Ectodermal cell (in vitro differentiated cells): ENCODE measurements at regions not wholly inside any gene's neighbourhood (a gene's known extent, or its start where the extent isn't known, plus 50 kb on each side); places are given as distances from the start of the nearest gene placed in this dataset.

ENCODE experiments used
- H3K27ac ChIP-seq: 2 replicates; pipeline ENCODE4 v1.7.0; 2013; ENCODE audit warnings: mild to moderate bottlenecking, low read depth, low read length; ENCODE audit not compliant: insufficient read depth, poor library complexity, severe bottlenecking
- H3K27me3 ChIP-seq: 2 replicates; pipeline ENCODE4 v1.7.0; 2013; ENCODE audit warnings: mild to moderate bottlenecking, low read length; ENCODE audit not compliant: insufficient read depth, control insufficient read depth, poor library complexity, severe bottlenecking
- H3K36me3 ChIP-seq: one replicate; pipeline ENCODE4 v1.7.0; 2013; ENCODE audit warnings: low read length; ENCODE audit not compliant: control insufficient read depth, insufficient read depth
- H3K4me1 ChIP-seq: one replicate; pipeline ENCODE4 v1.7.0; 2013; ENCODE audit warnings: low read length; ENCODE audit not compliant: control insufficient read depth, insufficient read depth
- H3K4me3 ChIP-seq: 2 replicates; pipeline ENCODE4 v1.7.0; 2013; ENCODE audit warnings: low read depth, low read length, control low read depth; ENCODE audit not compliant: insufficient read depth
- H3K9me3 ChIP-seq: 2 replicates; pipeline ENCODE4 v1.7.0; 2013; ENCODE audit warnings: mild to moderate bottlenecking, low read length, moderate library complexity; ENCODE audit not compliant: control insufficient read depth
- WGBS, 2 experiments: methylation state at CpG; one replicate each; pipeline ENCODE4 v1.1.7; 2013; ENCODE audit warnings: missing lambda C conversion rate in 2 of 2; 5-methylcytosine and 5-hydroxymethylcytosine counted together

- H3K9me3 ChIP-seq = no peaks in the 10 kb centered on the region
- H3K4me1 ChIP-seq = no peaks in the 10 kb centered on the region
- no peaks in the 10 kb centered on the region for H3K36me3 ChIP-seq
- H3K27ac ChIP-seq = no peak overlapping the region
- H3K4me3 ChIP-seq = no peak overlapping the region
- WGBS, 2 experiments = 87 to 93% methylated on average over 9 of the region's 9 CpGs
- H3K27me3 ChIP-seq = no peaks in the 10 kb centered on the region
Measured at GRCh38 chr12:92007787-92008186, 137.9 kb downstream of the BTG1 start.

DNA sequence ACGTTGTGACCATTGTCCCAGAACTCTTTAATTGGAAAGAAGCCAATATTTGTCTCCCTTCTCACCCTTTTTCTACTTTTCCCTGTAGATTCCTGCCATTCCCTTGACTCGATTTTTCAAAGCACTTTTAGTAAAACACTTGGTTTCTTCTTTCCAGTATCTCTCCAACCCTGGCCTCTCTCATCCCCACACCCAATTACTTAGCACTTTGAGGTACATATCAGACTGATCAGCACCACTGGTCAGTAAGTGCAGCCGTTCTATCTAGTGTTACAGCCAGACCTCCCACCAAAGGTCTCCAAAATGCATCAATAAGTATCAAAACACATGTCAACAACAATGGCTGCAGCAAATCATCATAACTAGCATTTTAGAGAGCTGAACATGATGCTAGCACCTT, 141.9 kb downstream of the BTG1 start:
- H3K36me3 ChIP-seq = no peaks in the 10 kb centered on the region
- 80 to 85% methylated on average over 3 of the region's 3 CpGs for WGBS, 2 experiments
- no peak overlapping the region for H3K27ac ChIP-seq
- H3K9me3 ChIP-seq = no peaks in the 10 kb centered on the region
- H3K4me1 ChIP-seq = no peaks in the 10 kb centered on the region
- H3K4me3 ChIP-seq = no peak overlapping the region
- no peaks in the 10 kb centered on the region for H3K27me3 ChIP-seq

GRCh38 chr12:92002673-92003382, 142.8 kb downstream of the BTG1 start:
- H3K36me3 ChIP-seq = no peaks in the 10 kb centered on the region
- no peak overlapping the region for H3K4me3 ChIP-seq
- no peak overlapping the region for H3K27ac ChIP-seq
- 90% methylated on average over 4 of the region's 5 CpGs for WGBS, 2 experiments
- no peaks in the 10 kb centered on the region for H3K4me1 ChIP-seq
- no peaks in the 10 kb centered on the region for H3K9me3 ChIP-seq
- no peaks in the 10 kb centered on the region for H3K27me3 ChIP-seq

DNA sequence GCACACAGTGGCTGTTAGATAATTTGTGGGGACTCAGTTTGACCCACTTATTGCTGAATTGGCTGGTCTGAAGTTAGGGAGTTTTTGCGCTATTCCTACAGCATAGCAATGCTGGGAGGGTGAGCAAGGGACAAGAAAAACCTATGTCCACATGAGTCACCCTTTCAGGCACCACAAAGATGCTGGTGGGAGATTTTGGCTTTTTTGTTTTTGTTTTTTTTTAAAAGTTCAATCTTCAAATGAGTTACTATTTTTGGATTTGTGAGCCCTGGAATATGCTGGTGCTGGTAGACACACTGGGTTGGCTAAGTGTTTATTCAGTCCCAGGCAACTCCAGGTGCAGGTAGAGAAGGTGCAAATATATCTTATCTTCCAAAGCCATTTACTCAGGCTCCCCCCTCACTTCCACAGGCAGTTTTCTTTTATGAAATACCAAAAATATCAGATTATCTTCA, 143.4 kb downstream of the BTG1 start:
- H3K9me3 ChIP-seq = no peaks in the 10 kb centered on the region
- no peaks in the 10 kb centered on the region for H3K4me1 ChIP-seq
- WGBS, 2 experiments = 96 to 100% methylated on average over 1 of the region's 1 CpG
- no peak overlapping the region for H3K4me3 ChIP-seq
- no peaks in the 10 kb centered on the region for H3K36me3 ChIP-seq
- no peaks in the 10 kb centered on the region for H3K27me3 ChIP-seq
- no peak overlapping the region for H3K27ac ChIP-seq

DNA sequence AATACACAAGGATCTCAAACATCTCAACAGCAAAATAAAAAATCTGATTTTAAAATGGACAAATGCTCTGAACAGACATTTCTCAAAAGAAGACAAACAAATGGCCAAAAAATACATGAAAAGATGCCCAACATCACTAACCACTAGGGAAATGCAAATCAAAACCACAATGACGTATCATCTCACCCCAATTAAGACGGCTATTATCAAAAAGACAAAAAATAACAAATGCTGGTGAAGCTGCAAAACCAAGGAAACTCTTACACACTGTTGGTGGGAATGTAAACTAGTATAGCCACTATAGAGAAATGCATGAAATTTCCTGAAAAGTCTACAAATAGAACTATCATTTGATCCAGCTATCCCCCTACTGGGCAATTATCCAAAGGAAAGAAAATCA, 145.0 kb downstream of the BTG1 start:
- Histone ChIP-seq H3K27me3 (no peaks in the 10 kb centered on the region), H3K4me3 (no peak overlapping the region), H3K9me3 (no peaks in the 10 kb centered on the region), H3K4me1 (no peaks in the 10 kb centered on the region), H3K36me3 (no peaks in the 10 kb centered on the region), H3K27ac (no peak overlapping the region)
- WGBS, 2 experiments = 86 to 100% methylated on average over 1 to 2 of the region's 2 CpGs

- H3K36me3 ChIP-seq = no peaks in the 10 kb centered on the region
- 89% methylated on average over 1 of the region's 1 CpG; no CpG with 5 or more reads in 1 of the 2 experiments for WGBS, 2 experiments
- H3K4me3 ChIP-seq = no peak overlapping the region
Measured at GRCh38 chr12:91999823-92000222, 145.8 kb downstream of the BTG1 start.

DNA sequence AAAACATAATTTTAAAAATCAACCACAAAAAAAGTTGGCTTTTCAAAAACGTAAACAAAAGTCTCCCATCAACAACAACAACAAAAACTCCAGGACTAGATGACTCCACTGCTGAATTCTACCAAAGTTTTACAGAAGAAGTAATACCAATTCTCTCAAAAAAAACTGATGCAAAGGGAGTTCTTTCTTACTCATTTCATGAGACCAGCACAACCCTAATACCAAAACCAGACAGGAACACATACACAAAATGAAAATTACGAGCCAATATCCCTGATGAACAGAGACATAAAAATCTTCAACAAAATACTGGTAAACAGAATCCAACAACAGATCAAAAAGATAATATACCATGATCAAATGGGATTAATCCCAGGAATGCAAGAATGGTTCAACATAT, 147.3 kb downstream of the BTG1 start:
- Histone ChIP-seq H3K4me1 (no peaks in the 10 kb centered on the region), H3K27me3 (no peaks in the 10 kb centered on the region), H3K4me3 (no peak overlapping the region), H3K36me3 (no peaks in the 10 kb centered on the region), H3K27ac (no peak overlapping the region), H3K9me3 (no peaks in the 10 kb centered on the region)
- 92 to 93% methylated on average over 2 of the region's 2 CpGs for WGBS, 2 experiments

More at GRCh38 chr12:91999823-92000222, 145.8 kb downstream of the BTG1 start:
- H3K4me1 ChIP-seq = no peaks in the 10 kb centered on the region
- no peak overlapping the region for H3K27ac ChIP-seq
- no peaks in the 10 kb centered on the region for H3K27me3 ChIP-seq
- H3K9me3 ChIP-seq = no peaks in the 10 kb centered on the region

- Histone ChIP-seq H3K4me3 (no peak overlapping the region), H3K27ac (no peak overlapping the region), H3K27me3 (no peaks in the 10 kb centered on the region), H3K4me1 (no peaks in the 10 kb centered on the region), H3K9me3 (no peaks in the 10 kb centered on the region), H3K36me3 (no peaks in the 10 kb centered on the region)
- whole genome bisulfite sequencing, 2 experiments = 80 to 89% methylated on average over 5 of the region's 5 CpGs
Measured at GRCh38 chr12:91994208-91994797, 151.3 kb downstream of the BTG1 start.

GRCh38 chr12:91993287-91994017, 152.2 kb downstream of the BTG1 start:
- no peaks in the 10 kb centered on the region for H3K9me3 ChIP-seq
- H3K4me1 ChIP-seq = no peaks in the 10 kb centered on the region
- no peaks in the 10 kb centered on the region for H3K36me3 ChIP-seq
- no peak overlapping the region for H3K27ac ChIP-seq
- H3K4me3 ChIP-seq = no peak overlapping the region
- H3K27me3 ChIP-seq = no peaks in the 10 kb centered on the region
- 92 to 94% methylated on average over 5 to 6 of the region's 6 CpGs for WGBS, 2 experiments
